Non-pigmented ciliary epithelial cell (primary cell): ENCODE measurements at regions not wholly inside any gene's neighbourhood (a gene's known extent, or its start where the extent isn't known, plus 50 kb on each side); places are given as distances from the start of the nearest gene placed in this dataset.

Experiments used
- DNase-seq: peaks from one replicate; pipeline ENCODE4 v3.0.0-alpha.2; 2010; ENCODE audit warnings: low read depth

GRCh38 chr6:92942549-92942948 lies 476.8 kb downstream of the EPHA7 start:
- no peak for DNase-seq

- DNase-seq, result no peak
Observed at GRCh38 chr6:92934625-92935024, 484.7 kb downstream of the EPHA7 start.

GRCh38 chr6:92930171-92930570 lies 489.2 kb downstream of the EPHA7 start:
- DNase-seq, result no peak

- no peak for DNase-seq
Observed at GRCh38 chr6:92922216-92922806, 497.0 kb downstream of the EPHA7 start.

- DNase-seq, result no peak
Observed at GRCh38 chr6:92915466-92915865, 503.9 kb downstream of the EPHA7 start.

GRCh38 chr6:92911301-92911700 lies 508.1 kb downstream of the EPHA7 start:
- no peak for DNase-seq

GRCh38 chr6:92910646-92911045 lies 508.7 kb downstream of the EPHA7 start:
- DNase-seq, result no peak

GRCh38 chr6:92906385-92906784 lies 513.0 kb downstream of the EPHA7 start:
- no peak for DNase-seq

- no peak for DNase-seq
Observed at GRCh38 chr6:92893741-92894140, 525.6 kb downstream of the EPHA7 start.

GRCh38 chr6:92892626-92893170 lies 526.7 kb downstream of the EPHA7 start:
- no peak for DNase-seq

GRCh38 chr6:92888316-92888715 lies 531.0 kb downstream of the EPHA7 start:
- no peak for DNase-seq

GRCh38 chr6:92887871-92888270 lies 531.5 kb downstream of the EPHA7 start:
- DNase-seq, result no peak

GRCh38 chr6:92879526-92879925 lies 539.8 kb downstream of the EPHA7 start:
- DNase-seq, result no peak

GRCh38 chr6:92864966-92865555 lies 554.3 kb downstream of the EPHA7 start:
- DNase-seq, result no peak

- no peak for DNase-seq
Observed at GRCh38 chr6:92849636-92850035, 569.7 kb downstream of the EPHA7 start.

- DNase-seq, result no peak
Observed at GRCh38 chr6:92848901-92849300, 570.5 kb downstream of the EPHA7 start.

GRCh38 chr6:92848459-92848858 lies 570.9 kb downstream of the EPHA7 start:
- no peak for DNase-seq

- DNase-seq, result no peak
Observed at GRCh38 chr6:92847988-92848387, 571.4 kb downstream of the EPHA7 start.

- DNase-seq, result no peak
Observed at GRCh38 chr6:92840246-92840930, 579.0 kb downstream of the EPHA7 start.

GRCh38 chr6:92828788-92829187 lies 590.6 kb downstream of the EPHA7 start:
- no peak for DNase-seq

GRCh38 chr6:92827104-92827503 lies 592.3 kb downstream of the EPHA7 start:
- DNase-seq, result no peak

GRCh38 chr6:92826633-92827032 lies 592.7 kb downstream of the EPHA7 start:
- no peak for DNase-seq

- no peak for DNase-seq
Observed at GRCh38 chr6:92822222-92822621, 597.1 kb downstream of the EPHA7 start.
